ENCODE measurements at regions not wholly inside any gene's neighbourhood (a gene's known extent, or its start where the extent isn't known, plus 50 kb on each side); places are given as distances from the start of the nearest gene placed in this dataset.

- Histone ChIP-seq H3K27me3 (ENCODE audit: control insufficient read depth, insufficient read depth, low read length) (no peaks in the 10 kb centered on the region), H3K27ac (ENCODE audit: low read length) (no peak overlapping the region), H3K4me3 (ENCODE audit: low read depth in 2 of 2, low read length in 2 of 2) (no peak overlapping the region), H3K4me1 (ENCODE audit: control insufficient read depth, insufficient read depth, low read length) (no peaks in the 10 kb centered on the region), H3K9me3 (ENCODE audit: control insufficient read depth, insufficient read depth, low read depth, low read length) (no peaks in the 10 kb centered on the region), H3K36me3 (ENCODE audit: control insufficient read depth, insufficient read depth, low read length) (no peaks in the 10 kb centered on the region)
- ChIA-PET POLR2A (no interaction called here), CTCF (no interaction called here)
- in situ Hi-C loops (cut with HindIII; ENCODE audit: low pct_unique_long_range_greater_than_20kb, low sequenced_read_pairs): no loop called here
- ATAC-seq (no peak), DNase-seq (ENCODE audit: low read depth, low spot score) (no peak)
- no TSS peak for BruUV-seq (replicated peaks)
- intact Hi-C loops (cut with micrococcal nuclease; ENCODE audit: unreplicated experiment): no loop called here
- TF ChIP-seq SIN3A (IDR thresholded peaks at IDR 0.05; ENCODE audit: borderline replicate concordance, insufficient read depth, low read depth, low read length): no peak
- no peak for TF ChIP-seq TCF7L2 (IDR thresholded peaks at IDR 0.05; ENCODE audit: low read depth, low read length)
- TF ChIP-seq CTCF (IDR thresholded peaks at IDR 0.05): no peak
- TF ChIP-seq POLR2AphosphoS5 (IDR thresholded peaks at IDR 0.05; ENCODE audit: low read depth, low read length): no peak
- TF ChIP-seq REST (IDR thresholded peaks at IDR 0.05; ENCODE audit: insufficient read depth in 1 of 2, low read depth in 2 of 2, low read length in 1 of 2): no peak
Observed at GRCh38 chr4:83979773-83980172, 443.9 kb downstream of the GPAT3 start.

GRCh38 chr4:83974111-83974780, 438.3 kb downstream of the GPAT3 start:
- Histone ChIP-seq H3K27ac (ENCODE audit: low read length) (no peak overlapping the region), H3K4me3 (ENCODE audit: low read depth in 2 of 2, low read length in 2 of 2) (no peak overlapping the region), H3K9me3 (ENCODE audit: control insufficient read depth, insufficient read depth, low read depth, low read length) (no peaks in the 10 kb centered on the region), H3K27me3 (ENCODE audit: control insufficient read depth, insufficient read depth, low read length) (no peaks in the 10 kb centered on the region), H3K36me3 (ENCODE audit: control insufficient read depth, insufficient read depth, low read length) (no peaks in the 10 kb centered on the region), H3K4me1 (ENCODE audit: control insufficient read depth, insufficient read depth, low read length) (no peaks in the 10 kb centered on the region)
- ChIA-PET POLR2A (no interaction called here), CTCF (no interaction called here)
- in situ Hi-C loops (cut with HindIII; ENCODE audit: low pct_unique_long_range_greater_than_20kb, low sequenced_read_pairs): no loop called here
- DNase-seq (ENCODE audit: low read depth, low spot score) (no peak), ATAC-seq (no peak)
- BruUV-seq (replicated peaks): no TSS peak
- no peak for TF ChIP-seq REST (IDR thresholded peaks at IDR 0.05; ENCODE audit: insufficient read depth in 1 of 2, low read depth in 2 of 2, low read length in 1 of 2)
- TF ChIP-seq TCF7L2 (IDR thresholded peaks at IDR 0.05; ENCODE audit: low read depth, low read length): no peak
- TF ChIP-seq SIN3A (IDR thresholded peaks at IDR 0.05; ENCODE audit: borderline replicate concordance, insufficient read depth, low read depth, low read length): no peak
- intact Hi-C loops (cut with micrococcal nuclease; ENCODE audit: unreplicated experiment): no loop called here
